ENCODE measurements at regions not wholly inside any gene's neighbourhood (a gene's known extent, or its start where the extent isn't known, plus 50 kb on each side); places are given as distances from the start of the nearest gene placed in this dataset.
"Not testable (repeated sequence)": the region's sequence is repeated elsewhere in the genome, so short reads cannot be mapped to it uniquely, and the experiment has no call there.

DNA sequence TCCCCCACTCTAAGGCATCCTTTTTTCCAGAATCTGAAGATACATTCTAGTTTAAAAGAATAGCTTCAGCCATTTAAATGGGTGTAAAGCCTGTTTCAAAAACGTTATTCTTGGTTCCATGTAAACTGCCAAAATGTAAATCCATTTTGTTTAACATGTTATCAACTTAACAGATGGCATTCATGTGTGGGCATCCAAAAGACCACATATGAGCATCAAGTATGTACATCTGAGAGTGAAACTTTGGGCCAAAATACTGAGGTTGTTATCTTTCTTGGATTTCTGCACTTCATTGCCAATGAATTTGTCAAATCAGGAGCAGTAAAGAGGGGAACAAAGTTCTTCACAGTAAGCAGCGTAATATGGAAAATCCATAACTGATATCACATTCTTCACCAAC is 395.4 kb downstream of the ZNF804A start:
- TF ChIP-seq ZFX (IDR thresholded peaks at IDR 0.05), result no peak
- TF ChIP-seq, protein P1, sequence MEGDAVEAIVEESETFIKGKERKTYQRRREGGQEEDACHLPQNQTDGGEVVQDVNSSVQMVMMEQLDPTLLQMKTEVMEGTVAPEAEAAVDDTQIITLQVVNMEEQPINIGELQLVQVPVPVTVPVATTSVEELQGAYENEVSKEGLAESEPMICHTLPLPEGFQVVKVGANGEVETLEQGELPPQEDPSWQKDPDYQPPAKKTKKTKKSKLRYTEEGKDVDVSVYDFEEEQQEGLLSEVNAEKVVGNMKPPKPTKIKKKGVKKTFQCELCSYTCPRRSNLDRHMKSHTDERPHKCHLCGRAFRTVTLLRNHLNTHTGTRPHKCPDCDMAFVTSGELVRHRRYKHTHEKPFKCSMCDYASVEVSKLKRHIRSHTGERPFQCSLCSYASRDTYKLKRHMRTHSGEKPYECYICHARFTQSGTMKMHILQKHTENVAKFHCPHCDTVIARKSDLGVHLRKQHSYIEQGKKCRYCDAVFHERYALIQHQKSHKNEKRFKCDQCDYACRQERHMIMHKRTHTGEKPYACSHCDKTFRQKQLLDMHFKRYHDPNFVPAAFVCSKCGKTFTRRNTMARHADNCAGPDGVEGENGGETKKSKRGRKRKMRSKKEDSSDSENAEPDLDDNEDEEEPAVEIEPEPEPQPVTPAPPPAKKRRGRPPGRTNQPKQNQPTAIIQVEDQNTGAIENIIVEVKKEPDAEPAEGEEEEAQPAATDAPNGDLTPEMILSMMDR (conservative IDR thresholded peaks at IDR 0.05), result no peak
- H3K27ac ChIP-seq, result no peak overlapping the region

DNA sequence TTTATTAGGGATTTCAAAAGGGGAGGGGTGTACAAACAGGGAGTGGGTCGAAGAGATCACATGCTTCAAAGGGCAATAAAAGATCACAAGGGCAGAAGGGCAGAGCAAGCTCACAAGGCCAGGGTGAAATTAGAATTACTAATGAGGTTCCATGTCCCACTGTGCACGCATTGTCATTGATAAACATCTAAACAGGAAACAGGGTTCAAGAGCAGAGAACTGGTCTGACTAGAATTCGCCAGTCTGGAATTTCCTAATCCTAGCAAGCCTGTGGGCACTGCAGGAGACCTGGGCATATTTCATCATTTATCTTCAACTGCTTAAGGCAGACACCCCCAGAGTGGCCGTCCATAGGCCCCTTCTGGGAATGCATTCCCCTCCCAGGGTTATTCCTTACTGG is 408.2 kb downstream of the ZNF804A start:
- TF ChIP-seq, protein P1 (conservative IDR thresholded peaks at IDR 0.05), result no peak
- no peak for TF ChIP-seq ZFX (IDR thresholded peaks at IDR 0.05)
- H3K27ac ChIP-seq, result no peak overlapping the region

DNA sequence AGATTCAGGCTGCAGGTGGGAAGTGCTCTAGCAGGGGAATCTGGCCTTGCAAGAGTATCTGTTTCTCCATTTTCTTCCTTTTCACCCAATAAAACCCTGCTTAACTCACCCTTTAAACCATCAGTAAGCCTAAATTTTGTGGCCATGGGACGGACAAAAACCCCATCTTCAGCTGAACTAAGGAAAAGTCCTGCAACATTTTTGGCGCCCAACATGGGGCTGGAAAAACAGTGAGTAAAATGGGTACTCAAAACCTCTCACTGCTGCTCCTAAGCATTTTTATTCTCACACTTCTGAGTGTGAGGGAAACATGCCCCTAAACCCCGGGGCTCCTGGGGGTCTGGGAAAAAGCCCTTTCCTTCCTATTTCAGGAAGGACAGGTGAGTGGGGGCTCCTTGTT is 414.3 kb downstream of the ZNF804A start:
- TF ChIP-seq, protein P1 (conservative IDR thresholded peaks at IDR 0.05), result no peak
- no peak for TF ChIP-seq ZFX (IDR thresholded peaks at IDR 0.05)
- no peak overlapping the region for H3K27ac ChIP-seq

DNA sequence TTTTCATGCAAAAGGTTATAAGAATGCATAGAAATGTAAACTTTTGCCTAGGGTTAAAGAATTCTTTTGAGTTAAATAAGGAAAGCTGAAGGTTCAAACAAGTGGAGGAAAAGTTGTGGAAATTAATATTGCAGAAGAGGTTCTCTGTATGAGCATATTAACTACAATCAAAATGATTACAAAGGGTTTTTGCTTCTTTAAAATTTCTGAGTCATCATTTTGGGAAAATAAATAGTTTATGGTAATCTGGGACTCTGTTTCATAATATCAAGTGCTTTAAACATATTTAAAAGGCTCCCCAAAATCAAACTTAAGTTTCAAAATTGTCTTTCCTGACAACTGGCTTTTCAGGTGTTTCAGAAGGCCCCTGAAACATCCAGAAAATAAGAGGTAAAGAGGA is 415.7 kb downstream of the ZNF804A start:
- TF ChIP-seq, protein P1 (conservative IDR thresholded peaks at IDR 0.05), result no peak
- no peak for TF ChIP-seq ZFX (IDR thresholded peaks at IDR 0.05)

DNA sequence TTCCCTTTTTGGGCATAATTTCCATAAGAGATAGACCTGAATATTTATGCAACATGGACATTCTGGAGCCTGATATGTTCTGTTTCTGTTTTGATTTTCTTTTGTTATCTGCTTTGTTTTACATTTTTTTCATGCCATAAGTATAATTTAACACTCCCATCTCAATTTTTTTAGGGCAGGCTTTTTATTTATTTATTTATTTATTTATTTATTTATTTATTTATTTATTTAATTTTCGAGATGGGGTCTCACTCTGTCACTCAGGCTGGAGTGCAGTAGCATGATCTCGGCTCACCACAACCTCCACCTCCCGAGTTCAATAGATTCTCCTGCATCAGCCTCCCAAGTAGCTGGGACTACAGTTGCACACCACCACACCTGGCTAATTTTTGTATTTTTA is 427.6 kb downstream of the ZNF804A start:
- not testable (repeated sequence) for H3K27ac ChIP-seq

More for the DNA sequence above, 415.7 kb downstream of the ZNF804A start:
- no peak overlapping the region for H3K27ac ChIP-seq

DNA sequence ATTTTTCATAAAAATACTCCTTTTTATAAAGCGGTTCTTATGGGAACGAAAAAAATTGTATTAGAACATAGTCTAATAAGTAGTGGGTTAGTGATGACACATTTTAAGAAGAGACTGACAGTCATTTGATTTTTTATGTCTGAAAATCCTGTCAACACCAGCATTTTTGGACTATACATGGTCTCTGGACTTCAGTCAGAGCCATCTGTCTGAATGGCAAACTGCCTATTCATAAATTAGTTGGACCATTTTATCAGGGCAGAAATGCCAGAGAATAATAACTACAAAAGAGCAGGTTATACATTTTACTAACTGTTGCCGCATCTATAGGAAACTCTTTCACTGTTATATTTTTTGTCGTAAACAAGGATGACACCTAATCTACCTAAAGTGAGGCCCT is 437.6 kb downstream of the ZNF804A start:
- no peak overlapping the region for H3K27ac ChIP-seq
- TF ChIP-seq, protein P1 (conservative IDR thresholded peaks at IDR 0.05), result no peak
- no peak for TF ChIP-seq ZFX (IDR thresholded peaks at IDR 0.05)

DNA sequence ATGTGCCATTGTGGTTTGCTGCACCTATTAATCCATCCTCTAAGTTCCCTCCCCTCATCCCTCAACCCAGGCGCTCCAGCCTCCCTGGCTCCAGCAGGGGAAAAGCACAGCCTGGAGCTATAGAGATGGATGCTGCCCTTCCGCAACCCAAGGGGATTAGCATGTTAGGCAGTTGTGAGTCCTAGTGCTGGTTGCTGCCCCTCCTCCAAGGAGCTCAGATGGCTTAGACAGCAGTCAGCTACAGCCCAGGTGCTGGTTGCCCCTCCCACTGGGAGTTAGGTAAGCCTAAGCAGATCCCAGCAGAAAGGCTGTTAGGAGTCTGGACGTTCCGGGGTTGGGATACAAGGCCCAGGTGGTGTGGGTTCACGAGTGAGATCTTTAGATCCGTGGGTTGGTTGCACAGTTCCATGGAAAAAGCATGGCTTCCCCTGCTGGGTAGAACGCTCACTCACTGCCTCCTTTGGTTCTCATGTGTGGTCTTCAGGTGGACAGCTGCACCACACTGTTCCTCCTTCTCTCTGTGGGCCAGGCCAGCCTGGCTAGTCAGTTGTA is 446.1 kb downstream of the ZNF804A start:
- no peak for TF ChIP-seq ZFX (IDR thresholded peaks at IDR 0.05)
- TF ChIP-seq, protein P1 (conservative IDR thresholded peaks at IDR 0.05), result no peak
- no peak overlapping the region for H3K27ac ChIP-seq

DNA sequence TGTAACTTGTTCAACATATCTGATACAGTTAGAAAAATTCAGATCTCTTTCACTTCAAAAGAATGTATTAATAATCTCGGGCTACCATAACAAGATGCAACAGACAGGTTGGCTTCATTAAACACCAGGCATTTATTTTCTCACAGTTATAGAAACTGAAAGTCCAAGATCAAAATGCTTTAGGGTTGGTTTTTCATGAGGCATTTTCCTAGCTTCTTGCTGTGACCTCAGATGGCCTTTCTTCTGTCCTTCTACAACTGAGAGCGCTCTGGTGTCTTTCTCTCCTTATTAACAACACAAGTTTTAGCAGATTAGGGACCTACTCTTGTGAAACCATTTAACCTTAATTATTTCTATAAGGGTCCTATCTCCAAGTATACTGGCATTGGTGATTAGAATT is 452.5 kb downstream of the ZNF804A start:
- no peak overlapping the region for H3K27ac ChIP-seq
- TF ChIP-seq, protein P1 (conservative IDR thresholded peaks at IDR 0.05), result no peak
- TF ChIP-seq ZFX (IDR thresholded peaks at IDR 0.05), result no peak

Measured in C4-2B (cell line).